Keratinocyte (primary cell): ENCODE measurements at regions not wholly inside any gene's neighbourhood (a gene's known extent, or its start where the extent isn't known, plus 50 kb on each side); places are given as distances from the start of the nearest gene placed in this dataset.

ENCODE experiments used
- DNase-seq: peaks from one replicate; pipeline ENCODE4 v3.0.0-alpha.2; 2011; ENCODE audit warnings: low read depth, missing footprints, low spot score
- FAIRE-seq: peaks from 2 replicates; lab custom pipeline; 2011; peaks lifted over from hg19 to GRCh38; lab: Jason Lieb, UNC
- H2AFZ ChIP-seq: 2 replicates; pipeline ENCODE4 v1.6.0; 2012; ENCODE audit warnings: low read length, control low read depth, inconsistent platforms; ENCODE audit not compliant: control insufficient read depth
- H3K27ac ChIP-seq: 2 replicates; pipeline ENCODE4 v1.5.1; 2011; ENCODE audit warnings: low read length; ENCODE audit not compliant: control insufficient read depth, insufficient read depth
- H3K27me3 ChIP-seq: 3 replicates; pipeline ENCODE4 v1.6.0; 2011; ENCODE audit warnings: low read length; ENCODE audit not compliant: control insufficient read depth, insufficient read depth; ENCODE audit errors: extremely low read depth
- H3K36me3 ChIP-seq, 2 experiments: 2 replicates in 1 of 2; 3 replicates in 1 of 2; pipeline ENCODE4 v1.5.1; 2011; ENCODE audit warnings: low read length in 2 of 2, mild to moderate bottlenecking in 1 of 2; ENCODE audit not compliant: control insufficient read depth in 2 of 2, insufficient read depth in 2 of 2; ENCODE audit errors: extremely low read depth in 1 of 2
- H3K4me1 ChIP-seq: 3 replicates; pipeline ENCODE4 v1.5.1; 2011; ENCODE audit warnings: low read length; ENCODE audit not compliant: control insufficient read depth, insufficient read depth; ENCODE audit errors: extremely low read depth
- H3K4me2 ChIP-seq: 3 replicates; pipeline ENCODE4 v1.6.0; 2011; ENCODE audit warnings: low read depth, low read length; ENCODE audit not compliant: control insufficient read depth, insufficient read depth; ENCODE audit errors: extremely low read depth
- H3K4me3 ChIP-seq, 3 experiments: fragments of 200-600 bp in 1 of 3; sonication (generic) in 1 of 3; 2 replicates in 2 of 3; 3 replicates in 1 of 3; pipeline ENCODE4 v1.5.1; 2011 to 2016; ENCODE audit warnings: low read length in 3 of 3, mild to moderate bottlenecking in 3 of 3, control low read depth in 2 of 3, inconsistent platforms in 1 of 3, low read depth in 1 of 3, mixed read lengths in 1 of 3, mixed run types in 1 of 3, moderate library complexity in 1 of 3; ENCODE audit not compliant: control insufficient read depth in 2 of 3, insufficient read depth in 2 of 3; ENCODE audit errors: extremely low read depth in 1 of 3
- H3K79me2 ChIP-seq: 2 replicates; pipeline ENCODE4 v1.6.0; 2012; ENCODE audit warnings: low read length; ENCODE audit not compliant: control insufficient read depth, insufficient read depth
- H3K9ac ChIP-seq: 3 replicates; pipeline ENCODE4 v1.6.0; 2011; ENCODE audit warnings: low read length; ENCODE audit not compliant: control insufficient read depth, insufficient read depth; ENCODE audit errors: extremely low read depth
- H3K9me1 ChIP-seq: 3 replicates; pipeline ENCODE4 v1.6.0; 2011; ENCODE audit warnings: low read length; ENCODE audit not compliant: control insufficient read depth, insufficient read depth; ENCODE audit errors: extremely low read depth
- H3K9me3 ChIP-seq: 2 replicates; pipeline ENCODE4 v1.5.1; 2012; ENCODE audit warnings: low read depth, low read length; ENCODE audit not compliant: control insufficient read depth
- H4K20me1 ChIP-seq: 3 replicates; pipeline ENCODE4 v1.6.0; 2011; ENCODE audit warnings: low read length; ENCODE audit not compliant: control insufficient read depth, insufficient read depth; ENCODE audit errors: extremely low read depth
- CTCF ChIP-seq, 3 experiments: IDR thresholded peaks in 1 of 3; conservative IDR thresholded peaks in 1 of 3; optimal IDR thresholded peaks in 1 of 3; 2 replicates in 2 of 3; 3 replicates in 1 of 3; pipeline versions ENCODE3 to v1.5.1; 2011; ENCODE audit warnings: low read length in 3 of 3, mild to moderate bottlenecking in 3 of 3, moderate library complexity in 2 of 3, control low read depth in 1 of 3, inconsistent platforms in 1 of 3; ENCODE audit not compliant: insufficient read depth in 2 of 3; ENCODE audit errors: extremely low read depth in 1 of 3
- EZH2 ChIP-seq: IDR thresholded peaks from one replicate; pipeline ENCODE4 v1.6.1; 2012; ENCODE audit warnings: inconsistent platforms, mild to moderate bottlenecking, low read length, moderate library complexity
- dilution Hi-C: fragments of 300-500 bp; cut with MboI; formaldehyde crosslinking; loops from one replicate; pipeline ENCODE4 v1.7.0; 2020; ENCODE audit warnings: low sequenced_read_pairs; ENCODE audit not compliant: extremely low pct_ligation_motif_present

- TF ChIP-seq CTCF (optimal IDR thresholded peaks at IDR 0.05 in 1 of 3, IDR thresholded peaks at IDR 0.05 in 1 of 3, conservative IDR thresholded peaks at IDR 0.05 in 1 of 3; ENCODE audit: extremely low read depth in 1 of 3, insufficient read depth in 2 of 3, low read length in 3 of 3) (no peak), EZH2 (no peak)
- no peak overlapping the region for H3K4me2 ChIP-seq
- H3K27me3 ChIP-seq, result no peaks in the 10 kb centered on the region
- FAIRE-seq (no peak), DNase-seq (no peak)
- no peak overlapping the region for H3K27ac ChIP-seq
- no peaks in the 10 kb centered on the region for H3K9me3 ChIP-seq
- no peaks in the 10 kb centered on the region for H3K36me3 ChIP-seq
- H2AFZ ChIP-seq, result no peak overlapping the region
- no peaks in the 10 kb centered on the region for H3K4me1 ChIP-seq
- no peak overlapping the region for H3K9ac ChIP-seq
- H3K9me1 ChIP-seq, result no peaks in the 10 kb centered on the region
- no peaks in the 10 kb centered on the region for H3K79me2 ChIP-seq
- no peaks in the 10 kb centered on the region for H4K20me1 ChIP-seq
- dilution Hi-C loops, result no loop called here
- no peak overlapping the region for H3K4me3 ChIP-seq
Observed at GRCh38 chr5:124941051-124942049, 194.9 kb upstream of the ZNF608 start.

- Histone ChIP-seq H3K36me3 (no peaks in the 10 kb centered on the region), H3K4me2 (no peak overlapping the region), H3K9me1 (no peaks in the 10 kb centered on the region), H3K9ac (no peak overlapping the region), H3K27me3 (no peaks in the 10 kb centered on the region), H4K20me1 (no peaks in the 10 kb centered on the region), H3K4me3 (no peak overlapping the region), H3K27ac (no peak overlapping the region), H3K4me1 (no peaks in the 10 kb centered on the region), H3K79me2 (no peaks in the 10 kb centered on the region), H2AFZ (no peak overlapping the region), H3K9me3 (no peaks in the 10 kb centered on the region)
- no peak for DNase-seq
- FAIRE-seq, result no peak
- dilution Hi-C loops, result no loop called here
- TF ChIP-seq EZH2 (no peak), CTCF (optimal IDR thresholded peaks at IDR 0.05 in 1 of 3, IDR thresholded peaks at IDR 0.05 in 1 of 3, conservative IDR thresholded peaks at IDR 0.05 in 1 of 3; ENCODE audit: extremely low read depth in 1 of 3, insufficient read depth in 2 of 3, low read length in 3 of 3) (no peak)
Observed at GRCh38 chr5:124948062-124948753, 201.8 kb upstream of the ZNF608 start.
